NCI-H2196 treated with DMSO at 0.1 percent for 48 hours (cell line): ENCODE measurements at regions not wholly inside any gene's neighbourhood (a gene's known extent, or its start where the extent isn't known, plus 50 kb on each side); places are given as distances from the start of the nearest gene placed in this dataset.
A peak's percentile ranks its signal among the peaks of the same experiment; 100 is the strongest.
"Not testable (repeated sequence)": the region's sequence is repeated elsewhere in the genome, so short reads cannot be mapped to it uniquely, and the experiment has no call there.

Experiments
- DNase-seq: peaks from one replicate; lab custom pipeline; 2025; ENCODE audit not compliant: unreplicated experiment; lab: John Stamatoyannopoulos, UW

DNA sequence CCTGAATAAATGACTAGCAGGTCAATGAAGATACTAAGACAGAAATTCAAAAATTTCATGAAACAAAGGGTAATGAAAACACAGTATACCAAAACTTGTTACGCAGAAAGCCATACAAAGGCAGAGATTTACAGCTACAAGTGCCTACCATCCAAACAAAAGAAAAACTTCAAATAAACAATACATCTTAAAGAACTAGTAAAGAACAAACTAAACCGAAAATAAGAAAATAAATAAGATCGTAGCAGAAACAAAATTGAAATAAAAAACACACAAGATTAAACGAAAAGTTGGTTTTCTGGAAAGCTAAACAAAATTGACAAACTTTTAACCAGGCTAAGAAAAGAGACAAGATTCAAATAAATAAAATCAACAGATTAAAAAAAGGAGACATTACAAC lies 51.5 kb downstream of the VPREB1 start:
- not testable (repeated sequence) for DNase-seq

DNA sequence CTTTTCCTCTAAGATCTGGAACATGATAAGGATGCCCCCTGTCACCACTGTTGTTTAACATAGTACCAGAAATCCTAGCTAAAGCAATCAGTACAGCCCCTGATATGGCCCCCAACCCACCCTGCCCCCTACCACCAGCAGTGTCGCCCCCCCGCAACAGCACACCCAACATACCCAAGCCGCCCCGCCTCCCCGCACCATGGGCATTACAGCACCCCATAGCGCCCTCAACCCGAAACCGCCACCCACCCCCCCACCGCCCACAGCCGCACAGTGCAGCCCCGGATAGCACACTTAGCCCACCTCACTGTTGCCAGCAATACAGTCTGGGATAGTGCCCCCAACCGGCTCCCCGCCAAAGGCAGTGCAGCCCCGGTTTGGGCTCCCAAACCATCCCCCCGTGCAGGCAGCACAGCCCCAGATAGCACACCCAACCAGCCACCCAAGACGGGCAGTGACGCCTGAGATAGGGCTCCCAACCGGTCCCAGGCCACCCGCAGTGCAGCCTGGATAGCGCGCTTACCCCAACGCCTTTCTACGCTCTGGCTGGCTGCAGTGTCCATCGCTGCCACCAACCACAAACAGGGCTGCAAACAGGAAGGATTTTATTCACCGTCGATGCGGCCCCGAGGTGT lies 52.7 kb downstream of the VPREB1 start:
- not testable (repeated sequence) for DNase-seq

DNA sequence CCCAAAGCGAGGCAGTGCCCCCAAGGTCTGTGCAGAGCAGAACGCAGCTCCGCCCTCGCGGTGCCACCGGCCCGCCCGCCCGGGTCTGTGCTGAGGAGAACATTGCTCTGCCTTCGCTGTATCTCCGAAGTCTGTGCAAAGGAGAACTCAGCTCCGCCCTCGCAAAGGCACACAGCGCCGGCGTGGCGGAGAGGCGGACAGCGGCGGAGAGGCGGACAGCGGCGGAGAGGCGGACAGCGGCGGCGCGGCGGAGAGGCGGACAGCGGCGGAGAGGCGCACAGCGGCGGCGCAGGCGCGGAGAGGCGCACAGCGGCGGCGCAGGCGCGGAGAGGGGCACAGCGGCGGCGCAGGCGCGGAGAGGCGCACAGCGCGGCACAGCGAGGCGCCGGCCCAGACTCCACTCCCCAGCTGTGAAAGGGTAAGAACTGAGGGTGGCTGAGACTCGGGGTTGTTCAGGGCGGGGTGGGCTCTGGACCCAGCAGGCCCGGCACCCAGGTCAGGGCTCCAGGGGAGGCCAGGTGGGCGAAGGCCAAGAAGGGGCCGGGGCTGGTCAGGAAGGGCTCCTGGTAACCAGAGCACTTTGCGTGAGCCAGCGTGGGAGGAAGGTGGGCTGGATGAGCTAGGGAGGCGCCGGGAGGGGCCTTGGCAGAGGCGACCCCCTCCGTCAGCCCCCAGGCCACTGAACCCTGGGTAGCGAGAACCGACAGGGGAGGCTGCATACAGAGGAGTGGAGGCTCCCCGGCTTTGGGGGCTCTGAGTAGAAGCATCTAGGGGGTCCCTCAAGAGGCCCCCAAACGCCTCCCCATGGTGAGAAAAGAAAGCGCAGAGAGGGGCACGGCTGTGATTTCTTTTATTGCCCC lies 53.4 kb downstream of the VPREB1 start:
- DNase-seq, result not testable (repeated sequence)

DNA sequence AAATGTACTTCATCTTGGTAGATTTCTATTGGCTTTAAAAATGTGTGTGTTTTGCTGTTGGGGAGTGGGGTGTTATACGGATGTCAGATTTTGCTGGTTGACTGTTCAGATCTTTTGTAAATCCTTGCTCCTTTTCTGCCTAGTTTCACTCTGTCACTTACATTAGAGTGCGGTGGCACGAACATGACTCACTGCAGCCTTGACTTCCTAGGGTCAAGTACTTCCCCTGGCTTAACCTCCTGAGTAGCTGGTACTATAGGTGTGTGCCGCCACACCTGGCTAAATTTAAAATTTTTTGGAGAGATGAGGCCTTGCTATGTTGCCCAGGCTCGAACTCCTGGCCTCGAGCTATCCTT lies 54.0 kb downstream of the VPREB1 start:
- DNase-seq, result not testable (repeated sequence)

DNA sequence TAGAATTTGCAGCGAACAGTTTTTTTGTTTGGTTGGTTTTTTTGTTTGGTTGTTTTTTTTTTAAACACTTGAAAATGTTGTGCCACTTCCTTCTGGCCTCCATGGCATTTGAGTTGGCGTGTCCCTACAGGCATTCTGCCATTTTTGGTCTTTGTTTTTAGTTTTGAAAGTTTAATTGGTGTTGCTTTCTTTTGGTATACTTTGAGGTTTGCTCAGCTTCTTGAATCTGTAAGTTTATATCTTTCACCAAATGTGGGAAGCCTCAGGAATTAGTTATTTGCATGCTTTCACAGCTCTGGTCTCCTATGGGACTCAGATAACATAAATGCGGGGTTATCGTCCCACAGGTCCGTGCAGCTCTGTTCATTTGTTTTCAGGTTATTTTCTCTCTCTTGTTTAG lies 55.9 kb downstream of the VPREB1 start:
- not testable (repeated sequence) for DNase-seq

DNA sequence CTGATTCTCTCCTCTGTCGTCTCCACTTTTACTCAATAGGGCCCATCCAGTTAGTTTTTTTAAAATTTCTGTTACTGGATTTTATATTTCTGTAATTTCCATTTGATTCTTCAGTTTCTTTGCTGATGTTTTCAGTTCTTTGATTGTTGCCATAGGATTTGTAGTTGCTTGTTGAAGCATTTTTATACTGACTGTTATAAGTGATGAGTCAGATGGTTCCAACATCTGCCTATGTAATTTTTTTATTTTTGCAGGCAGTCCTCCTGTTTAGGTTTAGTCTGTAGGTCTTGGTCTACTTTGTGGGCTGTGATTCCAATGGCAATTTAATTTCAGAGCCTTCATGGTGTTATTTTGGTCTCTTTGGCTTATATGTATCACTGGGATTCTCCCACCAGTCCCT lies 56.4 kb downstream of the VPREB1 start:
- not testable (repeated sequence) for DNase-seq

DNA sequence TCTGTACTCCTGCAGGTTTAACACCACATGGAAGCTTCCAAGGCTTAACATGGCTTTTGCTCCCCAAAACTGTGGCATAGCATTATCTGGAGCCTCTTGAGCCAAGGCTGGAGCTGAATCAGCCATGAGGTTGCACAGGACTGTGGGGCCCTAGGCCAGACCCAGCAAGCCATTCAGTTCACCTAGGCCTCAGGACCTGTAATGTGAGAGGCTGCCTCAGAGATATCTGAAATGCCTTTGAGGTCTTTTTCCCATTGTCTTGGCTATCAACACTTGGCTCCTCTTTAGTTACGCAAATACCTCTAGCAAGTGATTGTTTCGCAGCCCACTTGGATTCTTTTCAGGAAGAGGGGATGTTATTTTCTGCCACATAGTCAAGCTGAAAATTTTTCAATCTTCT lies 72.0 kb downstream of the VPREB1 start:
- DNase-seq, result no peak

DNA sequence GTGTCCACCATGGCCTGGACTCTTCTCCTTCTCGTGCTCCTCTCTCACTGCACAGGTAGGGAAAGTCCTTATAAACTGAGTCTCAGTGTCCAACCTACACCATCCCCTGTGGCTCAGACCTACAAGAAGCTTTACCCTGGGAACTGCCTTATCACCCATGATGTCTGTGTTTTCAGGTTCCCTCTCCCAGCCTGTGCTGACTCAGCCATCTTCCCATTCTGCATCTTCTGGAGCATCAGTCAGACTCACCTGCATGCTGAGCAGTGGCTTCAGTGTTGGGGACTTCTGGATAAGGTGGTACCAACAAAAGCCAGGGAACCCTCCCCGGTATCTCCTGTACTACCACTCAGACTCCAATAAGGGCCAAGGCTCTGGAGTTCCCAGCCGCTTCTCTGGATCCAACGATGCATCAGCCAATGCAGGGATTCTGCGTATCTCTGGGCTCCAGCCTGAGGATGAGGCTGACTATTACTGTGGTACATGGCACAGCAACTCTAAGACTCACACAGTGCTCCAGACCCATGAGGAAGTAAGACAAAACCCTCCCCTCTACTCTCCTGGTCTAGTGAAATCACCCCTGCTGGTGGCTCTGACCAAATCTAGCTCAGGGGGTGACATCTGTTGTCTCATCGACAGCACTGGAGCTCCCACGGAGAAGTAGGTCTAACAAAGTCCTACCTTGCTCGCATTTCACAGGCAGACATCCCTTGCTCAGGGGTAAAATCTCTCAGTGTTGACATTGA lies 74.3 kb downstream of the VPREB1 start:
- no peak for DNase-seq

DNA sequence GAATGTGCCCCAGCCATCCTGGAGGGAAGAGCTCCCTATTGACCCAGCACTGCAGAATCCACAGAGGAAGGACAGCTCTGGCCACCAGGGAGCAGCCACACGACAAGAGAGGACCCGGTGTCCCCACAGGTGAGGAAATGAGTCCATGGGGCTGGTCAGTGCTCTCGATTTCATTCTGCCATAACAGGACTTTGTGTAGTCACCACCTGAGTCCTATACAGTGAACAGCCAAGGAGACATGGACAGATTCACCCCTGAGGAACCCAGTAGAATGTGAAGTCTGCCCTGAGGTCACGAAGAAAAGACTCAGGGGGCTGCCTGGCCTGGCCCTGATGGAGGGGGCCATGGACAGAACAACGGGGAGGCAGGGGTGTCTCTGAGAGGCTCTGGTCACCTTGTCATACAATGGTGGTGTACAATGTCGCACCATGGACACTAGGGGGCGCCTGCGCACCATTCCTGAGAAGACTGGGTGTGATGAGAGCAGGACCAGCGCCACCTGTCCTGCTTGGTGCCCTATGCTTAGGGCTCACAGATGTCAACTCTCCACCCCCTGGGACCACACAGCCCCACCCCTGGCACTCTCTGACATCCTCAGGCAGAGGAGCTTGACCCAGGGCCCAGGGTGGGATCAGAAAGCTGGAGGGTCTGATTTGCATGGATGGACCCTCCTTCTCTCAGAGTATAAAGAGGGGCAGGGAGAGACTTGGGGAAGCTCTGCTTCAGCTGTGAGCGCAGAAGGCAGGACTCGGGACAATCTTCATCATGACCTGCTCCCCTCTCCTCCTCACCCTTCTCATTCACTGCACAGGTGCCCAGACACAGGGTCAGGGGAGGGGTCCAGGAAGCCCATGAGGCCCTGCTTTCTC lies 77.4 kb downstream of the VPREB1 start:
- DNase-seq, result peak; percentile 4

DNA sequence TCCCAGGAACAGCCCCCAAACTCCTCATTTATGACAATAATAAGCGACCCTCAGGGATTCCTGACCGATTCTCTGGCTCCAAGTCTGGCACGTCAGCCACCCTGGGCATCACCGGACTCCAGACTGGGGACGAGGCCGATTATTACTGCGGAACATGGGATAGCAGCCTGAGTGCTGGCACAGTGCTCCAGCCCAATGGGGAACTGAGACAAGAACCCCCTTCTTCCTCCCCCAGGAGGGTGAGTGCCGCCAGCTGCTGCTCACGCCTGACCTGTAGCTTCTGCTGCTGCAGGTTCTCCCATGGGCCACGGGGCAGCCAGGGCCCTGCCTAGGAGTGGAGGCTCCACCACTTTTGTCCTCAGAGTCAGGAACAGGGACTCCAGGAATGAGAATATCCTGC lies 78.2 kb downstream of the VPREB1 start:
- no peak for DNase-seq

DNA sequence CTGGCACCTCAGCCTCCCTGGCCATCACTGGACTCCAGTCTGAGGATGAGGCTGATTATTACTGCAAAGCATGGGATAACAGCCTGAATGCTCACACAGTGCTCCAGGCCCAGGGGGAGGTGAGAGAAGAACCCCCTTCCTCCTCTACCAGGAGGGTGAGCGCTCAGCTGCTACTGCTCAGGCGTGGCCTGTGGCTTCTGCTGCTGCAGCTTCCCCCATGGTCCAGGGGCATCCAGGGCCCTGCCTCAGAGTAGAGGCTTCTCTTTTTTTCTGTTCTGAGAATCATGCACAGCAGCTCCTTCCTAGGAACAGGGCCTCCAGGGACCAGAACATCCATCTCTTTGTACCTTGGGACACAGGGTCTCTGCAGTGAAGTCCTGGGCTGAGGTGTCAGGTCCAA lies 83.1 kb downstream of the VPREB1 start:
- DNase-seq, result no peak

DNA sequence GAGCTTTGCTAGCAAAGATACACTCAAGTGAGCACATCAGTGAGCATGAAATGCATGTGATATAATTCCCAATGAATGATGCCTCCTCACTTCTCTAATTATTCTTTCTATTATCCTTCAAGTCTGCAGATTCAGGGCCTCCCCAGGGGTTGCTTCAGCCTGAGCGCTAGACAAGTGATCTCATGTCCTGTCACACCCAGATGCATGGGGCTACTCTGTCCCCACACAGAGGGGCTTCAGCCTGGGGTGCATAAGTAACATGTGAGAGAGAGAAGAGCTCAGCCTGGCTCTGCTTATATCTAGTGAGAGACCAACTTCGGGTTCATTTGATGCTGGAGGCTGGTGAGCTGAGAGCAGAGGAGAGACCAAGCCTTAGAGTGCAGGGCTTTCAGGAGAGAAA lies 85.2 kb downstream of the VPREB1 start:
- no peak for DNase-seq

DNA sequence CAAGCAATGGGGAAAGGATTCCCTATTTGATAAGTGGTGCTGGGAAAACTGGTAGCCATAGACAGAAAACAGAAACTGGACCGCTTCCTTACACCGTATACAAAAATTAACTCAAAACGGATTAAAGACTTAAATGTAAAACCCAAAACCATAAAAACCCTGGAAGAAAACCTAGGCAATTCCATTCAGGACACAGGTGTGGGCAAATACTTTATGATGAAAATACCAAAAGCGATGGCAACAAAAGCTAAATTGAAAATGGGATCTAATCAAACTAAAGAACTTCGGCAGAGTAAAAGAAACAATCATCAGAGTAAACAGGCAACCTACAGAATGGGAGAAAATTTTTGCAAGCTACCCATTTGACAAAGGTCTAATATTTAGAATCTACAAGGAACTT lies 91.1 kb downstream of the VPREB1 start:
- not testable (repeated sequence) for DNase-seq

DNA sequence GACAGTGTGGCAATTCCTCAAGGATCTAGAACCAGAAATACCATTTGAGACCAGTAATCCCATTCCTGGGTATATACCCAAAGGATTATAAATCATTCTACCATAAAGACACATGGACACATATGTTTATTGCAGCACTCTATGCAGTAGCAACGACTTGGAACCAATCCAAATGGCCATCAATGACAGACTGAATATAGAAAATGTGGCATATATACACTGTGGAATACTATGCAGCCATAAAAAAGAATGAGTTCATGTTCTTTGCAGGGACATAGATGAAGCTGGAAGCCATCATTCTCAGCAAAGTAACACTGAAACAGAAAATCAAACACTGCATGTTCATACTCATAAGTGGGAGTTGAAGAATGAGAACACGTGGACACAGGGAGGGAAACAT lies 91.7 kb downstream of the VPREB1 start:
- DNase-seq, result not testable (repeated sequence)

DNA sequence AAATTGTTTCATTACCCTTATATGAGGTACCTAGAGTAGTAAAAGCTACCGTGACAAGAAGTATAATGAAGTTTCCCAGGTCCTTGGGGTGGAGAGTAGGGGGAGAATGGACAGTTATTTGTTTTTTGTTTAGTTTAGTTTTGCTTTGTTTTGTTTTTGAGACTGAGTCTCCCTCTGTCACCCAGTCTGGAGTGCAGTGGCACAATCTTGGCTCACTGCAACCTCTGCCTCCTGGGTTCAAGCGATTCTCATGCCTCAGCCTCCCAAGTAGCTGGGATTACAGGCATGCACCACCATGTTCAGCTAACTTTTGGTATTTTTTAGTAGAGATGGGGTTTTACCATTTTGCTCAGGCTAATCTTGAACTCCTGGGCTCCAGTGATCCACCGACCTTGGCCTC lies 94.2 kb downstream of the VPREB1 start:
- not testable (repeated sequence) for DNase-seq

DNA sequence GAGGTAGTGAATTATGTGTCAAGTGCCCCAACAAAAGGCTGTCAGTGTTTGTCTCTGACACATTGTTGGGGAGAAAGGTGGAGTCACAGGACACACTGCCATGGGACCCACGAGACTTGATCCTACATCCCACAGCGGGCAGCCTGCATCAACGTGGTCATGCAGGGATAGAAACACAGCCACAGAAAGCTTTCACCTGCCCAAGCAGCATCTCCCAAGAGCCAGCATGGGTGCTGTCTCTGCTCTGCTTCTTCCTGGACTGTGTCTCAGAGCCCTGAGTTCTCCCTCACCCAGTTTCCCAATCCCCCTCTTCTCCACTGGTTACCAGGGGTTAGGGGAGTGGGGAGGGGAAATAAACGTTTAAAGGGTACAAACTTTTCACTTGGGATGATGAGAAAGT lies 97.2 kb downstream of the VPREB1 start:
- DNase-seq, result no peak

DNA sequence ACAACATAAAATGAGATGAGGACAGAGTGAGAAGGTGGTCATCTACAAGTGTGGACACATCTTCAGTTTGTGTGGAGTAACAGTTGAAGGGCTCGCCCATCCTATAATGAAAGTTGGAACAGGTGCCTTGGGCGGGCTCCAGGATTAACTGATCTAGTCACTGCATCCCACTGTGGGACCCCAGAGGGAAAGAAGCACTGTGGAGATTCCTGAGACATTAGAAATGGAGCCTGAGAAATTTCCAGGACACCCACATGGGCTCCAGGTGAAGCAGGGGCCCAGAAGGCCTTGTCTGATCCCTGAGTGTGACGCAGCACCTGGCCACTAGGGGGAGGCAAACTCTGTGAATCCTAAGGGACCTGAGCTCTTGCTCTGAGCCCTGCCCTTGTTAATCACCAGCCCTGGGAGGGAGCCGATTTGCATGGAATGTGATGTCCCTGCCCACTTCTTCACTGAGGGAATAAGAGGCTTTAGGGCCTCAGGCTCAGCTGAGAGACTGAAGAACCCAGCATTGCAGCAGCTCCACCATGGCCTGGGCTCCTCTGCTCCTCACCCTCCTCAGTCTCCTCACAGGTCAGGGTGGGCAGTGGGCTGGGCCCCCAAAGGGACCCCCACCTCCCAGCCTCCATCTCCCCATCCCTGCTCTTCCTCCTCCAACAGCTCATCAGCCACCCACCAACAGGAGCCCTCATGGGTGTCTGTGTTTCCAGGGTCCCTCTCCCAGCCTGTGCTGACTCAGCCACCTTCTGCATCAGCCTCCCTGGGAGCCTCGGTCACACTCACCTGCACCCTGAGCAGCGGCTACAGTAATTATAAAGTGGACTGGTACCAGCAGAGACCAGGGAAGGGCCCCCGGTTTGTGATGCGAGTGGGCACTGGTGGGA lies 98.4 kb downstream of the VPREB1 start:
- no peak for DNase-seq

DNA sequence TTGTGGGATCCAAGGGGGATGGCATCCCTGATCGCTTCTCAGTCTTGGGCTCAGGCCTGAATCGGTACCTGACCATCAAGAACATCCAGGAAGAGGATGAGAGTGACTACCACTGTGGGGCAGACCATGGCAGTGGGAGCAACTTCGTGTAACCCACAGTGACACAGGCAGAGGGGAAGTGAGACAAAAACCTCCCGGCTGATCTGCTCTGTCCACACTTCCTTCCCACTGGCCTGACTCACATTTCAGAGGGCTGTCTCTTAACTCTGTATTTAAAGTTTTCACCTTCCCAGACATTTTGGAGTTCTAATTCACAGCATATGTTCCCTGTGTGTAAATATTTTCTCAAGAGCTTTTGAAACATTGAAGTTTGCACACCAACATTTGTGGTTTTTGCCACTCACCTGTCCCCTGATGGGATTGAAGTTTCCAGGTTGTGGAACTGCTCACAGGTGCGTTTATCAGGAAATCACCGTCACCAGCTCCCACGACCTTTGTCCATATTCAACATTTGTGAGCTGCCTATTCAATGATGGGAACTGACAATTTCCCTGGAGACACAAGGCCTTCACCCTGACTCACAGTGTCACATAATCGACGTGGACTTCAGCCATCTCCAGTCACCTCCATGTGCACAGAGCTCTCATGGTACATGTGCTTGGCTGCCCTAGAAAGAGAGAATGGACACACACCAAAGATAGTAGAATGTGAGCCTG lies 99.2 kb downstream of the VPREB1 start:
- DNase-seq, result no peak

DNA sequence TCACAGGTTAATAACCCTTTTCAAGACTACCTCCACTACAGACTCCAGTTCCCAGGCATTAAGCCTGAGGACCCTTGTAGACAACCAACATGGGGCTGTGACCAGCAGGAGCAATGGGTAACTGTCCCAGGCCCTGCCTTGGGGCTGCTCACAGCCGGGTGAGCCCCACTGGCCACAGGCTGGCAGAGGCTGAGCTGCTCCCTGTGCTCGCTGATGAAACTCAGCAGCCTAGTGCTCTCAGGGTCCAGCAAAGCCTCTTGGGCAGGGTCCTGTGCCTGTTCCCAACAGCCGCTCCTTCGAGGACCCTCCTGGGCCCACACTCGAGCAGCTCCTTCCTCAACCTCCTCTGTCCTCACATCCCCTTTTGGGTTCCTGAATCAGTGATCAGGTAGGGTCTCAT lies 99.8 kb downstream of the VPREB1 start:
- no peak for DNase-seq
